ENCODE measurements at regions not wholly inside any gene's neighbourhood (a gene's known extent, or its start where the extent isn't known, plus 50 kb on each side); places are given as distances from the start of the nearest gene placed in this dataset.

GRCh38 chr7:85392789-85393188 lies 205.9 kb upstream of the SEMA3D start:
- TF ChIP-seq, protein P1, sequence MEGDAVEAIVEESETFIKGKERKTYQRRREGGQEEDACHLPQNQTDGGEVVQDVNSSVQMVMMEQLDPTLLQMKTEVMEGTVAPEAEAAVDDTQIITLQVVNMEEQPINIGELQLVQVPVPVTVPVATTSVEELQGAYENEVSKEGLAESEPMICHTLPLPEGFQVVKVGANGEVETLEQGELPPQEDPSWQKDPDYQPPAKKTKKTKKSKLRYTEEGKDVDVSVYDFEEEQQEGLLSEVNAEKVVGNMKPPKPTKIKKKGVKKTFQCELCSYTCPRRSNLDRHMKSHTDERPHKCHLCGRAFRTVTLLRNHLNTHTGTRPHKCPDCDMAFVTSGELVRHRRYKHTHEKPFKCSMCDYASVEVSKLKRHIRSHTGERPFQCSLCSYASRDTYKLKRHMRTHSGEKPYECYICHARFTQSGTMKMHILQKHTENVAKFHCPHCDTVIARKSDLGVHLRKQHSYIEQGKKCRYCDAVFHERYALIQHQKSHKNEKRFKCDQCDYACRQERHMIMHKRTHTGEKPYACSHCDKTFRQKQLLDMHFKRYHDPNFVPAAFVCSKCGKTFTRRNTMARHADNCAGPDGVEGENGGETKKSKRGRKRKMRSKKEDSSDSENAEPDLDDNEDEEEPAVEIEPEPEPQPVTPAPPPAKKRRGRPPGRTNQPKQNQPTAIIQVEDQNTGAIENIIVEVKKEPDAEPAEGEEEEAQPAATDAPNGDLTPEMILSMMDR (IDR thresholded peaks at IDR 0.05) = no peak
- TF ChIP-seq POLR2A (IDR thresholded peaks at IDR 0.05) = no peak
